Esophagus muscularis mucosa (tissue), 4 donors: ENCODE measurements at regions not wholly inside any gene's neighbourhood (a gene's known extent, or its start where the extent isn't known, plus 50 kb on each side); places are given as distances from the start of the nearest gene placed in this dataset.

ENCODE experiments used
- DNase-seq: peaks from one replicate; pipeline ENCODE4 v3.0.0-alpha.2; 2017; ENCODE audit errors: extremely low spot score
- H3K27ac ChIP-seq, 4 donors: fragments of 200-600 bp; sonication (generic); replicated peaks in 1 of 4; 1 replicate in 3 of 4; 2 replicates in 1 of 4; pipeline ENCODE4 v1.5.1; 2016 to 2019; ENCODE audit warnings: mild to moderate bottlenecking in 1 of 4
- H3K27me3 ChIP-seq, 4 donors: fragments of 200-600 bp; sonication (generic); one replicate each; pipeline versions ENCODE4 v1.5.1 to v1.6.0; 2016 to 2019
- H3K36me3 ChIP-seq, 4 donors: fragments of 200-600 bp; sonication (generic); one replicate each; pipeline ENCODE4 v1.5.1; 2016 to 2019
- H3K4me1 ChIP-seq, 4 donors: fragments of 200-600 bp; sonication (generic); one replicate each; pipeline ENCODE4 v1.5.1; 2016 to 2019
- H3K4me3 ChIP-seq, 4 donors: fragments of 200-600 bp; sonication (generic); 1 replicate in 2 of 4; 2 replicates in 2 of 4; pipeline ENCODE4 v1.5.1; 2016 to 2019; ENCODE audit warnings: mild to moderate bottlenecking in 4 of 4, moderate library complexity in 1 of 4
- H3K9me3 ChIP-seq, 4 donors: fragments of 200-600 bp; sonication (generic); 1 replicate in 3 of 4; 2 replicates in 1 of 4; pipeline ENCODE4 v1.5.1; 2016 to 2019
- EP300 ChIP-seq: sonication (generic); formaldehyde crosslinking; IDR thresholded peaks from one replicate; pipeline ENCODE4 v1.6.1; 2017; ENCODE audit warnings: antibody characterized with exemption
- POLR2A ChIP-seq: fragments of 450-650 bp; IDR thresholded peaks from one replicate; pipeline ENCODE4 v1.6.1; 2017; ENCODE audit warnings: antibody characterized with exemption, moderate library complexity, mild to moderate bottlenecking, low read depth
- POLR2AphosphoS5 ChIP-seq, 2 donors: sonication (generic); formaldehyde crosslinking; IDR thresholded peaks; one replicate each; pipeline ENCODE4 v1.6.1; 2017; ENCODE audit warnings: antibody characterized with exemption in 2 of 2
- WGBS: methylation state at CpG from one replicate; pipeline ENCODE4 v1.1.5; 2018; 5-methylcytosine and 5-hydroxymethylcytosine counted together
- intact Hi-C: fragments of 100-400 bp; cut with DNase I; formaldehyde crosslinking; loops from one replicate; pipeline ENCODE4 v1.15.1; 2023
- TF ChIP-seq, protein P1 (sequence below), 3 experiments: fragments of 200-600 bp in 2 of 3; fragments of 450-650 bp in 1 of 3; sonication (generic) in 2 of 3; IDR thresholded peaks; one replicate each; pipeline ENCODE4 v1.5.1; 2017 to 2019; ENCODE audit warnings: antibody characterized with exemption in 3 of 3, mild to moderate bottlenecking in 2 of 3, moderate library complexity in 1 of 3

DNA sequence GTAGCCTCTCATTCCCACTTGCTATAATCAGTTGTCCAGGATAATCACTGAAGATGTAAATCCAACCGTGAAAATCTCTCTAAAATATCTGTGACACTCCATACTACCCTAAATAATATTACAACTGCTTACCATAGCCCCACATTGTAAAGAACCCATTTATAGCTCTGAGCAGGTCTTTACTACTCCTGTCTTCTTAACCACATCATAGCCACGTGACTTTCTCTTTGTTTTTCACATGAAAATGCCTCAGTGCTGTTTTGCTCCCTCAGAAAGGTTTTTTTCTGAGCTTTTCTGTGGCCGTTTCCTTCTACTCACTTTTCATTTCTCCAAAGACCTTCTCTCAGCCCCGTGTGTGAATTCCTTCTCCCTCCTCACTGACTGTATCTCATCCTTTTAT is 662.2 kb upstream of the ADARB2 start:
- no peaks in the 10 kb centered on the region for H3K4me1 ChIP-seq
- peaks cover 0 to 3% (median 0%) of the 10 kb centered on the region in 4 donors for H3K27me3 ChIP-seq
- 69% methylated on average over 4 of the region's 4 CpGs for WGBS
- no peak for TF ChIP-seq POLR2AphosphoS5 (IDR thresholded peaks at IDR 0.05)
- TF ChIP-seq POLR2A: no peak
- TF ChIP-seq EP300: no peak
- TF ChIP-seq, protein P1, sequence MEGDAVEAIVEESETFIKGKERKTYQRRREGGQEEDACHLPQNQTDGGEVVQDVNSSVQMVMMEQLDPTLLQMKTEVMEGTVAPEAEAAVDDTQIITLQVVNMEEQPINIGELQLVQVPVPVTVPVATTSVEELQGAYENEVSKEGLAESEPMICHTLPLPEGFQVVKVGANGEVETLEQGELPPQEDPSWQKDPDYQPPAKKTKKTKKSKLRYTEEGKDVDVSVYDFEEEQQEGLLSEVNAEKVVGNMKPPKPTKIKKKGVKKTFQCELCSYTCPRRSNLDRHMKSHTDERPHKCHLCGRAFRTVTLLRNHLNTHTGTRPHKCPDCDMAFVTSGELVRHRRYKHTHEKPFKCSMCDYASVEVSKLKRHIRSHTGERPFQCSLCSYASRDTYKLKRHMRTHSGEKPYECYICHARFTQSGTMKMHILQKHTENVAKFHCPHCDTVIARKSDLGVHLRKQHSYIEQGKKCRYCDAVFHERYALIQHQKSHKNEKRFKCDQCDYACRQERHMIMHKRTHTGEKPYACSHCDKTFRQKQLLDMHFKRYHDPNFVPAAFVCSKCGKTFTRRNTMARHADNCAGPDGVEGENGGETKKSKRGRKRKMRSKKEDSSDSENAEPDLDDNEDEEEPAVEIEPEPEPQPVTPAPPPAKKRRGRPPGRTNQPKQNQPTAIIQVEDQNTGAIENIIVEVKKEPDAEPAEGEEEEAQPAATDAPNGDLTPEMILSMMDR (IDR thresholded peaks at IDR 0.05): no peak
- DNase-seq: no peak
- no peak overlapping the region for H3K4me3 ChIP-seq
- no peaks in the 10 kb centered on the region for H3K36me3 ChIP-seq
- no peaks in the 10 kb centered on the region for H3K9me3 ChIP-seq
- intact Hi-C loops: no loop called here
- H3K27ac ChIP-seq: no peak overlapping the region

DNA sequence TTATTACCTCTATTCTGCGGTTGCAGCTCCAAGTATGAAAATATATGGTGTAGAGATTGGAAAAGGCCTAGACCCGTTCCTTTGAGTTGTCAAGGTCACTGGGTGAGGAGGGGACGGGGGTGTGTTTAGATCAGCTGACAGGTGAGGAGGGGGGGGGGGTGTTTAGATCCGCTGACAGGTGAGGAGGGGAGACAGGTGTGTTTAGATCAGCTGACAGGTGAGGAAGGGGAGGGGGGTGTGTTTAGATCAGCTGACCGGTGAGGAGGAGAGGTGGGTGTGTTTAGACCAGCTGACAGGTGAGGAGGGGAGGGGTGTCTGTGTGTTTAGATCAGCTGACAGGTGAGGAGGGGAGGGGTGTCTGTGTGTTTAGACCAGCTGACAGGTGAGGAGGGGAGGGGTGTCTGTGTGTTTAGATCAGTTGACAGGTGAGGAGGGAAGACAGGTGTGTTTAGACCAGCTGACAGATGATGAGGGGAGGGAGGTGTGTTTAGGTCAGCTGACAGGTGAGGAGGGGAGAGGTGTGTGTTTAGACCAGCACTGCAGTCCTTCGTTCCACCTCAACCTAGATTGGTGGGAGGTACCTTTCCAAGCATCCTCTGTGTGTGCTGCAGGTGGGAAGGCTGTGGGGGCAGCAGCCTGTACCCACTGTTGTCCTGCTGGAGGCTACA is 655.0 kb upstream of the ADARB2 start:
- Histone ChIP-seq H3K4me3 (no peak overlapping the region), H3K36me3 (no peaks in the 10 kb centered on the region), H3K9me3 (no peaks in the 10 kb centered on the region), H3K4me1 (no peaks in the 10 kb centered on the region), H3K27me3 (peaks cover 0 to 6% (median 0%) of the 10 kb centered on the region in 4 donors), H3K27ac (no peak overlapping the region)
- TF ChIP-seq, protein P1 (IDR thresholded peaks at IDR 0.05): no peak
- TF ChIP-seq EP300 (no peak), POLR2AphosphoS5 (IDR thresholded peaks at IDR 0.05) (no peak)
- WGBS: 64% methylated on average over 5 of the region's 6 CpGs
- intact Hi-C loops: no loop called here
- no peak for DNase-seq

DNA sequence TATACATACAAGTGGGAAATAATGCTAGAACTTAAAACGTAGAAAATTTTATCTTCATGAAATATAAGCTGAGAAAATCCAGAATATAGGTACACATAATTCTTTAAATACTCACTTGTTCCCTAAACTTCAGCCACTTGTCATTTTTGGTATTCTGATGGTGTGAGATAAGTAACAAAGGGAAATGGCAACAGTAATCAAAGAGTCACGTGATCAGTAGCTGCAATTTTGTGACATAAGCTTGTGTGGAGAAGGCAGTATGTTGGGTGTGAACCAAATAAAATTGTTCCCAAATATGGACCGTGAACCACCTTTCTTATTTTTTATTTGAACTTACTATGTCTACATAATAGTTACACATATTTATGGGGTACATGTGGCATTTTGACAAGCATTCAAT is 650.3 kb upstream of the ADARB2 start:
- intact Hi-C loops: no loop called here
- Histone ChIP-seq H3K36me3 (no peaks in the 10 kb centered on the region), H3K27me3 (peaks cover 0 to 6% (median 0%) of the 10 kb centered on the region in 4 donors), H3K4me3 (no peak overlapping the region), H3K27ac (no peak overlapping the region), H3K9me3 (no peaks in the 10 kb centered on the region), H3K4me1 (no peaks in the 10 kb centered on the region)
- WGBS: 57% methylated on average over 3 of the region's 3 CpGs
- TF ChIP-seq, protein P1 (IDR thresholded peaks at IDR 0.05): no peak
- no peak for TF ChIP-seq EP300
- no peak for TF ChIP-seq POLR2AphosphoS5 (IDR thresholded peaks at IDR 0.05)
- no peak for TF ChIP-seq POLR2A
- no peak for DNase-seq

DNA sequence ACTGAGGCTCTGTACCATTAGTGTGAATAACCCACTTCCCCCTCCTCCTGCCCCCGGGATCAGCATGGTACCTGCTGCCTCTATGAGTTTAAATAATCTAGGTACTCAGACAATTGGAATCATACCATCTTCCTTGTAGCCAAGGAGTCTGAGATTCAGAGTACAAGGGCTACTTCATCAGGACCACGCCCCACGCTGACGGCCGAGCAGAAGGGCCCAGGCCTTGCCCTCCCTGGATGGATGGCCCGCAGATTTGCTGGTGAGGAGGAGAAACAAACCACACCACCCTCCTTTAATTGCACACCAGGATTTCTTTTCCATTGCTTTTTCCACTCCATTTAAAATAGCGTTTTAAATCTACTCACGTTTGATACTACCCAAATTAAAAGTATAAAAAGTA is 649.9 kb upstream of the ADARB2 start:
- H3K9me3 ChIP-seq: no peaks in the 10 kb centered on the region
- intact Hi-C loops: no loop called here
- no peaks in the 10 kb centered on the region for H3K4me1 ChIP-seq
- no peak overlapping the region for H3K4me3 ChIP-seq
- DNase-seq: no peak
- no peaks in the 10 kb centered on the region for H3K36me3 ChIP-seq
- peaks cover 0 to 6% (median 0%) of the 10 kb centered on the region in 4 donors for H3K27me3 ChIP-seq
- TF ChIP-seq, protein P1 (IDR thresholded peaks at IDR 0.05): no peak
- TF ChIP-seq EP300 (no peak), POLR2AphosphoS5 (IDR thresholded peaks at IDR 0.05) (no peak), POLR2A (no peak)
- WGBS: 74% methylated on average over 8 of the region's 8 CpGs
- no peak overlapping the region for H3K27ac ChIP-seq

DNA sequence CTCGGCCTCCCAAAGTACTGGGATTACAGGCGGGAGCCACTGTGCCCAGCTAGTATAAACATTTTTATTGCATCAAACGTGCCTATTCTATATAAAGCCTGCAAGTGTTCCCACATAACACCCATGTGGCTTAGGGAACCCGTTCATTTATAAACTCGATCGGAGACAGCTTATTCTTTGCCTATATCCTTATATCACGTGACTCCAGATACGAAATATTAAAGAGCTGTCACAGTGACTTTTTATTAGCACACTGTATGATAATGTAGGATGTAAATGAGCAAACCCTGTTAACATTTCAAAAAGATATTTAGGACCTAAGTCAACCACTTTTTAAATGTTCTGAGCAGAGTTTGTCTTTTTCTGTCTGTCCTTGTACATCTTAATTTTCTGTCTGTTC is 642.9 kb upstream of the ADARB2 start:
- intact Hi-C loops: no loop called here
- no peak overlapping the region for H3K27ac ChIP-seq
- H3K9me3 ChIP-seq: no peaks in the 10 kb centered on the region
- 81% methylated on average over 8 of the region's 8 CpGs for WGBS
- H3K4me1 ChIP-seq: no peaks in the 10 kb centered on the region
- no peak for DNase-seq
- TF ChIP-seq, protein P1 (IDR thresholded peaks at IDR 0.05): no peak
- no peak overlapping the region for H3K4me3 ChIP-seq
- no peaks in the 10 kb centered on the region for H3K36me3 ChIP-seq
- H3K27me3 ChIP-seq: peaks cover 0 to 11% (median 0%) of the 10 kb centered on the region in 4 donors
